GM23248 (cell line): ENCODE measurements at regions not wholly inside any gene's neighbourhood (a gene's known extent, or its start where the extent isn't known, plus 50 kb on each side); places are given as distances from the start of the nearest gene placed in this dataset.

ENCODE experiments used
- DNase-seq: peaks from one replicate; pipeline ENCODE4 v3.0.0-alpha.2; 2015
- H2AFZ ChIP-seq: fragments of 200-600 bp; sonication (generic); 2 replicates; pipeline ENCODE4 v1.6.1; 2016; ENCODE audit warnings: antibody characterized with exemption
- H3F3A ChIP-seq: fragments of 200-600 bp; sonication (generic); 2 replicates; pipeline ENCODE4 v1.6.1; 2016; ENCODE audit warnings: mild to moderate bottlenecking, antibody characterized with exemption, mixed run types; ENCODE audit not compliant: insufficient read depth
- H3K27ac ChIP-seq: fragments of 200-600 bp; sonication (generic); 2 replicates; pipeline ENCODE4 v1.5.1; 2016; ENCODE audit warnings: mild to moderate bottlenecking
- H3K27me3 ChIP-seq: fragments of 200-600 bp; sonication (generic); replicated peaks from 2 replicates; pipeline ENCODE4 v1.6.1; 2016; ENCODE audit warnings: mild to moderate bottlenecking; ENCODE audit not compliant: insufficient read depth
- H3K36me3 ChIP-seq: fragments of 200-600 bp; sonication (generic); 2 replicates; pipeline ENCODE4 v1.6.1; 2016; ENCODE audit warnings: low read depth, mild to moderate bottlenecking
- H3K4me1 ChIP-seq: fragments of 200-600 bp; sonication (generic); 2 replicates; pipeline ENCODE4 v1.6.1; 2016; ENCODE audit warnings: mild to moderate bottlenecking; ENCODE audit not compliant: insufficient read depth
- H3K4me2 ChIP-seq: fragments of 200-600 bp; sonication (generic); one replicate; pipeline ENCODE4 v1.6.1; 2016; ENCODE audit warnings: mild to moderate bottlenecking; ENCODE audit not compliant: unreplicated experiment
- H3K4me3 ChIP-seq: fragments of 200-600 bp; sonication (generic); 2 replicates; pipeline ENCODE4 v1.5.1; 2016; ENCODE audit warnings: mild to moderate bottlenecking
- H3K79me2 ChIP-seq: fragments of 200-600 bp; sonication (generic); 2 replicates; pipeline ENCODE4 v1.6.1; 2016; ENCODE audit warnings: mild to moderate bottlenecking; ENCODE audit not compliant: insufficient read depth
- H3K9ac ChIP-seq: fragments of 200-600 bp; sonication (generic); 2 replicates; pipeline ENCODE4 v1.6.1; 2016; ENCODE audit warnings: mild to moderate bottlenecking
- H3K9me2 ChIP-seq: fragments of 200-600 bp; sonication (generic); 2 replicates; pipeline ENCODE4 v1.6.1; 2016; ENCODE audit warnings: mixed run types, mild to moderate bottlenecking, moderate library complexity; ENCODE audit not compliant: insufficient read depth
- H3K9me3 ChIP-seq: fragments of 200-600 bp; sonication (generic); one replicate; pipeline ENCODE4 v1.6.1; 2017; ENCODE audit warnings: low read depth
- H4K20me1 ChIP-seq: fragments of 200-600 bp; sonication (generic); 2 replicates; pipeline ENCODE4 v1.6.0; 2016; ENCODE audit not compliant: insufficient read depth
- EZH2 ChIP-seq: fragments of 200-600 bp; sonication (generic); IDR thresholded peaks from 2 replicates; pipeline ENCODE4 v1.6.1; 2018; ENCODE audit warnings: antibody characterized with exemption, mild to moderate bottlenecking; ENCODE audit not compliant: insufficient read depth, poor library complexity, severe bottlenecking
- EZH2phosphoT487 ChIP-seq: fragments of 200-600 bp; sonication (generic); IDR thresholded peaks from 2 replicates; pipeline ENCODE4 v1.6.1; 2018; ENCODE audit warnings: antibody characterized with exemption, moderate library complexity, mild to moderate bottlenecking, low read depth; ENCODE audit not compliant: insufficient read depth
- WGBS, 2 experiments: methylation state at CpG; one replicate each; pipeline ENCODE4 v1.1.6; 2015 to 2017; ENCODE audit warnings: low lambda C conversion rate in 2 of 2, low coverage in 1 of 2; ENCODE audit errors: missing lambda C conversion rate in 2 of 2; 5-methylcytosine and 5-hydroxymethylcytosine counted together
- in situ Hi-C: fragments of 300-500 bp; cut with MboI; formaldehyde crosslinking; loops from 2 replicates; pipeline ENCODE4 v1.15.0; 2020

- no peak overlapping the region for H3K9ac ChIP-seq
- no peaks in the 10 kb centered on the region for H3K36me3 ChIP-seq
- H3K79me2 ChIP-seq, result no peaks in the 10 kb centered on the region
- no peak overlapping the region for H2AFZ ChIP-seq
- H3K4me3 ChIP-seq, result no peak overlapping the region
- no peak for DNase-seq
- WGBS, 2 experiments, result 43 to 45% methylated on average over 9 of the region's 9 CpGs
- no peak overlapping the region for H3K4me2 ChIP-seq
- H3K9me2 ChIP-seq, result no peaks in the 10 kb centered on the region
- H3K4me1 ChIP-seq, result no peaks in the 10 kb centered on the region
- no peaks in the 10 kb centered on the region for H3K9me3 ChIP-seq
- no peaks in the 10 kb centered on the region for H3F3A ChIP-seq
- in situ Hi-C loops, result no loop called here
- no peak overlapping the region for H3K27ac ChIP-seq
- no peaks in the 10 kb centered on the region for H4K20me1 ChIP-seq
- no peak for TF ChIP-seq EZH2
- TF ChIP-seq EZH2phosphoT487, result no peak
- no peaks in the 10 kb centered on the region; the same call in 1 of the 2 replicates for H3K27me3 ChIP-seq
Measured at GRCh38 chr16:55421226-55421625, 57.8 kb upstream of the MMP2 start.

- no peak for TF ChIP-seq EZH2
- TF ChIP-seq EZH2phosphoT487, result no peak
- Histone ChIP-seq H3K9me3 (no peaks in the 10 kb centered on the region), H3K36me3 (no peaks in the 10 kb centered on the region), H3K4me2 (no peak overlapping the region), H3F3A (no peaks in the 10 kb centered on the region), H3K4me1 (no peaks in the 10 kb centered on the region), H4K20me1 (no peaks in the 10 kb centered on the region), H3K9me2 (no peaks in the 10 kb centered on the region), H3K79me2 (no peaks in the 10 kb centered on the region), H3K27me3 (peaks cover 18% of the 10 kb centered on the region), H3K27ac (no peak overlapping the region), H3K9ac (no peak overlapping the region), H2AFZ (no peak overlapping the region), H3K4me3 (no peak overlapping the region)
- in situ Hi-C loops, result no loop called here
- DNase-seq, result no peak
- 7 to 16% methylated on average over 5 of the region's 5 CpGs for WGBS, 2 experiments
Measured at GRCh38 chr16:55426865-55427484, 52.0 kb upstream of the MMP2 start.
